CD4-positive, alpha-beta T cell (primary cell): ENCODE measurements at regions not wholly inside any gene's neighbourhood (a gene's known extent, or its start where the extent isn't known, plus 50 kb on each side); places are given as distances from the start of the nearest gene placed in this dataset.

Experiments used
- ATAC-seq: fragments of 200-7000 bp; cut with Tn5 transposase; one replicate; pipeline ENCODE4 v1.10.0; 2022; ENCODE audit warnings: mild to moderate bottlenecking; ENCODE audit not compliant: poor library complexity
- CTCF ChIA-PET: fragments of 350-600 bp; sonication (Branson Sonifier 250); formaldehyde crosslinking; loops from one replicate; lab custom pipeline; 2021; ENCODE audit warnings: antibody characterized with exemption, inconsistent platforms; lab: Charles Lee
- POLR2A ChIA-PET: fragments of 350-600 bp; sonication (Branson Sonifier 250); formaldehyde crosslinking; loops from one replicate; lab custom pipeline; 2021; ENCODE audit warnings: antibody characterized with exemption, inconsistent platforms; lab: Charles Lee
- DNase-seq, 14 experiments: peaks; one replicate each; pipeline ENCODE4 v3.0.0-alpha.2; 2013 to 2020; ENCODE audit warnings: mixed read lengths in 2 of 14
- H3K27ac ChIP-seq, 2 donors: one replicate each; pipeline versions ENCODE4 v1.5.1 to v1.7.0; 2013; ENCODE audit warnings: low read length in 2 of 2, low read depth in 1 of 2, mild to moderate bottlenecking in 1 of 2
- H3K27me3 ChIP-seq, 2 experiments: 1 replicate in 1 of 2; 2 replicates in 1 of 2; pipeline versions ENCODE4 v1.6.1 to v1.7.0; 2013; ENCODE audit warnings: low read length in 2 of 2, control low read depth in 1 of 2, mild to moderate bottlenecking in 1 of 2, moderate library complexity in 1 of 2; ENCODE audit not compliant: insufficient read depth in 2 of 2, control insufficient read depth in 1 of 2
- H3K36me3 ChIP-seq: one replicate; pipeline ENCODE4 v1.6.1; 2013; ENCODE audit warnings: low read length, control low read depth; ENCODE audit not compliant: insufficient read depth
- H3K4me1 ChIP-seq: one replicate; pipeline ENCODE4 v1.6.1; 2013; ENCODE audit warnings: low read length, control low read depth; ENCODE audit not compliant: insufficient read depth
- H3K4me3 ChIP-seq: one replicate; pipeline ENCODE4 v1.5.1; 2013; ENCODE audit warnings: mild to moderate bottlenecking, low read length, moderate library complexity
- H3K9me3 ChIP-seq, 2 experiments: 1 replicate in 1 of 2; 2 replicates in 1 of 2; pipeline versions ENCODE4 v1.6.1 to v1.7.0; 2013; ENCODE audit warnings: low read length in 2 of 2, mild to moderate bottlenecking in 2 of 2, control low read depth in 1 of 2, moderate library complexity in 1 of 2; ENCODE audit not compliant: control insufficient read depth in 1 of 2, insufficient read depth in 1 of 2
- H3K27ac Mint-ChIP-seq: one replicate; pipeline ENCODE4 v1.8.0; 2020; ENCODE audit warnings: mixed read lengths
- H3K27me3 Mint-ChIP-seq: one replicate; pipeline ENCODE4 v1.8.0; 2021; ENCODE audit warnings: mixed read lengths
- H3K36me3 Mint-ChIP-seq: one replicate; pipeline ENCODE4 v1.8.0; 2021; ENCODE audit warnings: low read depth, mixed read lengths
- H3K4me1 Mint-ChIP-seq: one replicate; pipeline ENCODE4 v1.8.0; 2021; ENCODE audit warnings: low read depth, mixed read lengths
- H3K4me3 Mint-ChIP-seq: one replicate; pipeline ENCODE4 v1.8.0; 2020; ENCODE audit warnings: mild to moderate bottlenecking, mixed read lengths
- H3K9me3 Mint-ChIP-seq: one replicate; pipeline ENCODE4 v1.8.0; 2020; ENCODE audit warnings: mixed read lengths
- CTCF ChIP-seq: fragments of 200-600 bp; IDR thresholded peaks from one replicate; pipeline ENCODE4 v1.8.0; 2022; ENCODE audit warnings: antibody characterized with exemption, mild to moderate bottlenecking
- intact Hi-C, 2 experiments: fragments of 100-400 bp; cut with DNase I in 1 of 2; cut with micrococcal nuclease in 1 of 2; formaldehyde crosslinking; loops; one replicate each; pipeline versions ENCODE4 v1.15.1 to v1.9.0; 2023 to 2025; cut with DNase I, micrococcal nuclease

GRCh38 chr12:39033782-39034181 is 128.4 kb upstream of the CPNE8 start:
- Mint-ChIP-seq H3K27me3 (no peaks in the 10 kb centered on the region), H3K4me1 (no peaks in the 10 kb centered on the region), H3K4me3 (no peak overlapping the region), H3K27ac (no peak overlapping the region), H3K9me3 (no peaks in the 10 kb centered on the region), H3K36me3 (no peaks in the 10 kb centered on the region)
- Histone ChIP-seq H3K9me3 (peaks cover 0 to 3% of the 10 kb centered on the region in 2 experiments), H3K4me3 (no peak overlapping the region), H3K27me3 (no peaks in the 10 kb centered on the region), H3K36me3 (no peaks in the 10 kb centered on the region), H3K27ac (no peak overlapping the region), H3K4me1 (no peaks in the 10 kb centered on the region)
- DNase-seq = no peak
- ATAC-seq = no peak
- ChIA-PET CTCF (no interaction called here), POLR2A (interaction anchor here (0.7 kb wide), 1 partner anchor 69 kb away, joined by 3 read pairs; no protein-coding TSS in a partner anchor)
- TF ChIP-seq CTCF = no peak
- intact Hi-C loops = no loop called here

GRCh38 chr12:39032448-39032847 is 127.1 kb upstream of the CPNE8 start:
- TF ChIP-seq CTCF = no peak
- no peak overlapping the region for H3K4me3 ChIP-seq
- ChIA-PET CTCF (no interaction called here), POLR2A (no interaction called here)
- H3K4me1 Mint-ChIP-seq = no peaks in the 10 kb centered on the region
- no peak overlapping the region for H3K27ac ChIP-seq
- no peaks in the 10 kb centered on the region for H3K36me3 Mint-ChIP-seq
- H3K9me3 ChIP-seq = peaks cover 0 to 3% of the 10 kb centered on the region in 2 experiments
- H3K4me1 ChIP-seq = no peaks in the 10 kb centered on the region
- H3K27me3 Mint-ChIP-seq = no peaks in the 10 kb centered on the region
- no peaks in the 10 kb centered on the region for H3K9me3 Mint-ChIP-seq
- no peak overlapping the region for H3K4me3 Mint-ChIP-seq
- no peaks in the 10 kb centered on the region for H3K36me3 ChIP-seq
- DNase-seq (no peak), ATAC-seq (no peak)
- H3K27me3 ChIP-seq = no peaks in the 10 kb centered on the region
- intact Hi-C loops = no loop called here
- H3K27ac Mint-ChIP-seq = no peak overlapping the region

- ChIA-PET CTCF (no interaction called here), POLR2A (no interaction called here)
Measured at GRCh38 chr12:39032034-39032433, 126.6 kb upstream of the CPNE8 start.

More at GRCh38 chr12:39032034-39032433, 126.6 kb upstream of the CPNE8 start:
- no peaks in the 10 kb centered on the region for H3K36me3 Mint-ChIP-seq
- intact Hi-C loops = no loop called here
- DNase-seq = no peak
- no peak for ATAC-seq
- no peak for TF ChIP-seq CTCF
- H3K27ac Mint-ChIP-seq = no peak overlapping the region
- Histone ChIP-seq H3K4me3 (no peak overlapping the region), H3K27ac (no peak overlapping the region), H3K36me3 (no peaks in the 10 kb centered on the region), H3K9me3 (peaks cover 0 to 3% of the 10 kb centered on the region in 2 experiments), H3K27me3 (no peaks in the 10 kb centered on the region), H3K4me1 (no peaks in the 10 kb centered on the region)
- H3K4me3 Mint-ChIP-seq = no peak overlapping the region
- H3K27me3 Mint-ChIP-seq = no peaks in the 10 kb centered on the region
- H3K9me3 Mint-ChIP-seq = no peaks in the 10 kb centered on the region
- H3K4me1 Mint-ChIP-seq = no peaks in the 10 kb centered on the region
